RWPE2 (cell line): ENCODE measurements at regions not wholly inside any gene's neighbourhood (a gene's known extent, or its start where the extent isn't known, plus 50 kb on each side); places are given as distances from the start of the nearest gene placed in this dataset.
"Not testable (repeated sequence)": the region's sequence is repeated elsewhere in the genome, so short reads cannot be mapped to it uniquely, and the experiment has no call there.

Source experiments
- ATAC-seq: fragments of 200-7000 bp; cut with Tn5 transposase; 3 replicates; pipeline ENCODE4 v1.9.1; 2021; ENCODE audit warnings: low read depth
- DNase-seq: peaks from one replicate; pipeline ENCODE4 v3.0.0-alpha.2; 2020; ENCODE audit warnings: low spot score
- H3K27ac ChIP-seq: fragments of 450-650 bp; 2 replicates; pipeline ENCODE4 v1.5.1; 2017; ENCODE audit warnings: mild to moderate bottlenecking; ENCODE audit not compliant: poor library complexity, severe bottlenecking
- H3K27me3 ChIP-seq: fragments of 250-450 bp; sonication (Bioruptor Pico); 2 replicates; pipeline ENCODE4 v1.5.1; 2021; ENCODE audit warnings: mild to moderate bottlenecking, moderate library complexity; ENCODE audit not compliant: insufficient read depth, poor library complexity, severe bottlenecking
- H3K36me3 ChIP-seq: fragments of 250-450 bp; sonication (Bioruptor Pico); 2 replicates; pipeline ENCODE4 v1.5.1; 2020; ENCODE audit warnings: low read depth, mild to moderate bottlenecking, moderate library complexity
- H3K4me1 ChIP-seq: fragments of 250-450 bp; sonication (Bioruptor Pico); 2 replicates; pipeline ENCODE4 v1.5.1; 2021; ENCODE audit warnings: mild to moderate bottlenecking, moderate library complexity; ENCODE audit not compliant: insufficient read depth, poor library complexity, severe bottlenecking
- H3K4me3 ChIP-seq: fragments of 250-450 bp; sonication (Bioruptor Pico); 2 replicates; pipeline ENCODE4 v1.5.1; 2021; ENCODE audit warnings: mild to moderate bottlenecking, moderate library complexity; ENCODE audit not compliant: severe bottlenecking
- H3K9me3 ChIP-seq: fragments of 250-450 bp; sonication (Bioruptor Pico); 2 replicates; pipeline ENCODE4 v1.5.1; 2021; ENCODE audit warnings: mild to moderate bottlenecking, moderate library complexity; ENCODE audit not compliant: severe bottlenecking
- CTCF ChIP-seq: fragments of 450-650 bp; IDR thresholded peaks from one replicate; pipeline ENCODE4 v1.5.1; 2017; ENCODE audit warnings: mild to moderate bottlenecking, moderate library complexity; ENCODE audit not compliant: poor library complexity, severe bottlenecking

DNA sequence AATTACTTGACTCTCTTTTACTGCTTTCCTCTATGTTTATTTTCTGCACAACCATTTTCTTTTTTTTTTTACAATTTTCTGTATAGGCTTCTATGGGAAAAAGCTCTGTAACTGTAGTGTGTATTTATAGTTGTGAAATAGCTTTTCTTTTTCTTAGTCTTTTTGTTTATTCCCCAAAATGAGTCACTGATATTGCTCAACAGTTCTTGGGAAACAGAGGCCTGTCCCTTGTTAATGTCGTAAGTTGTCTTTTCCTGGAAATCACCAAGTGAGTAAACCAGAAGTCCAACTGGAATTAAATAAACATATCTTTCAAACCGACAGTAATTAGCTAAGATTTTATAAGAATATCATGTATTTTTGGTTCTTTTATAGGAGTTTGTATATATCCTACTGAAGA is 325.1 kb upstream of the PRR16 start:
- H3K4me1 ChIP-seq, result peaks cover 10% of the 10 kb centered on the region
- no peak overlapping the region for H3K4me3 ChIP-seq
- H3K36me3 ChIP-seq, result no peaks in the 10 kb centered on the region
- DNase-seq, result no peak
- TF ChIP-seq CTCF, result no peak
- H3K9me3 ChIP-seq, result peaks cover 2% of the 10 kb centered on the region
- peak; percentile 74 for ATAC-seq
- H3K27me3 ChIP-seq, result no peaks in the 10 kb centered on the region
- peak overlapping the region; percentile 32 for H3K27ac ChIP-seq

- Histone ChIP-seq H3K27me3 (no peaks in the 10 kb centered on the region), H3K4me1 (peaks cover 10% of the 10 kb centered on the region), H3K9me3 (peaks cover 6% of the 10 kb centered on the region), H3K4me3 (no peak overlapping the region), H3K36me3 (no peaks in the 10 kb centered on the region), H3K27ac (no peak overlapping the region)
- ATAC-seq (no peak), DNase-seq (no peak)
- TF ChIP-seq CTCF, result no peak
Observed at GRCh38 chr5:120140501-120140900, 323.6 kb upstream of the PRR16 start.

DNA sequence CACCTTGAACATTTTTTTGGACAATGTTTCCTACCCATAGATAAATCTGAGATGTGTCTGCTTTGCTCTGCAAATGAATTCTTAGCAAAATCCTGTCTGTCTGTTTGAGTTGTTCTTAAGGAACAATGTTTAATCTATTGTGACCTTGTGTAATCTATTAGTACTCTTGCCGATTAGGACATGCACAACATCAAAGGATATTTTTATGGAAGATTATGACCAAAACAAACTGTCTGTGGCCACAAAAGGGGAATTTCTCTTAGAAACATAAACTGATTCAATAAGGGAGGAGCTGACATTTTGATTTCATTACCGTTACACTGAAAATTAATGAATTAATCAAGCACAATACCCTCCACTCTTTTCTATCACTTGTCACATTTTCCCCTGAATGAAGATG is 323.0 kb upstream of the PRR16 start:
- no peak for TF ChIP-seq CTCF
- peaks cover 6% of the 10 kb centered on the region for H3K9me3 ChIP-seq
- no peaks in the 10 kb centered on the region for H3K27me3 ChIP-seq
- H3K27ac ChIP-seq, result no peak overlapping the region
- no peak overlapping the region for H3K4me3 ChIP-seq
- H3K4me1 ChIP-seq, result peaks cover 10% of the 10 kb centered on the region
- H3K36me3 ChIP-seq, result no peaks in the 10 kb centered on the region
- ATAC-seq (no peak), DNase-seq (no peak)

DNA sequence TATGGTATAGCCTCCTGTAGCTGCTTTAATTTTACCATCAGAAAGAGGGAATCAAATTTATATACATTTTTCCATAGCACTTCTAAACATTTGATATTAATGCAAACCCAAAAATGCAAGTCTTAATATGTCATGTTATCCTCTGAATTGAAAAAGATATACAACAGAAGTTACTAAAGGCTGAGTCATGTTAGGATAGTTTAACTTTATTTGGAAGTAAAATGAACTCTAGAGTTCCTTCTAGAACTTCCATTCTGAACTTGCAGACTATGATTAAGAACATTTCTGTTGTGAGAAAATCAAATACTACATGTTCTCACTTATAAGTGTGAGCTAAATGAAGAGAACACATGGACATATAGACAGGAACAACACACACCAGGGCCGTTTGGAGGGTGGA is 317.3 kb upstream of the PRR16 start:
- peaks cover under 1% of the 10 kb centered on the region for H3K4me1 ChIP-seq
- H3K27me3 ChIP-seq, result no peaks in the 10 kb centered on the region
- H3K36me3 ChIP-seq, result no peaks in the 10 kb centered on the region
- ATAC-seq, result peak; percentile 53
- DNase-seq, result no peak
- no peak for TF ChIP-seq CTCF
- H3K9me3 ChIP-seq, result peaks cover 6% of the 10 kb centered on the region
- no peak overlapping the region for H3K4me3 ChIP-seq
- peak overlapping the region; percentile 8 for H3K27ac ChIP-seq

DNA sequence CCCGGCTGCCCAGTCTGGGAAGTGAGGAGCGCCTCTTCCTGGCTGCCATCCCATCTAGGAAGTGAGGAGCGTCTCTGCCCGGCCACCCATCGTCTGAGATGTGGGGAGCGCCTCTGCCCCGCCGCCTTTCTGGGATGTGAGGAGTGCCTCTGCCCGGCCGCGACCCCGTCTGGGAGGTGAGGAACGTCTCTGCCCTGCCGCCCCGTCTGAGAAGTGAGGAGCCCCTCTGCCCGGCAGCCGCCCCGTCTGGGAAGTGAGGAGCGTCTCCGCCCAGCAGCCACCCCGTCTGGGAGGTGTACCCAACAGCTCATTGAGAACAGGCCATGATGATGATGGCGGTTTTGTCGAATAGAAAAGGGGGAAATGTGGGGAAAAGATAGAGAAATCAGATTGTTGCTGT is 316.2 kb upstream of the PRR16 start:
- not testable (repeated sequence) for H3K36me3 ChIP-seq, ATAC-seq, DNase-seq, H3K27ac ChIP-seq, H3K4me3 ChIP-seq, H3K27me3 ChIP-seq, H3K9me3 ChIP-seq
- peaks cover 11% of the 10 kb centered on the region for H3K4me1 ChIP-seq

GRCh38 chr5:120150770-120151169 is 313.3 kb upstream of the PRR16 start:
- Histone ChIP-seq H3K4me3 (no peak overlapping the region), H3K9me3 (no peaks in the 10 kb centered on the region), H3K27me3 (no peaks in the 10 kb centered on the region), H3K27ac (no peak overlapping the region), H3K36me3 (no peaks in the 10 kb centered on the region), H3K4me1 (peaks cover 12% of the 10 kb centered on the region)
- ATAC-seq (no peak), DNase-seq (no peak)
- TF ChIP-seq CTCF, result no peak
